ENCODE measurements at regions not wholly inside any gene's neighbourhood (a gene's known extent, or its start where the extent isn't known, plus 50 kb on each side); places are given as distances from the start of the nearest gene placed in this dataset.

GRCh38 chr7:67705850-67706249 lies 709.2 kb downstream of the TYW1 start:
- TF ChIP-seq CTCF (IDR thresholded peaks at IDR 0.05; ENCODE audit: control extremely low read depth, extremely low read depth, low read depth, missing control alignments), result no peak
- ChIA-PET POLR2A (no interaction called here), CTCF (interaction anchor here (1.0 kb wide), 1 partner anchor 10 kb away, joined by 3 read pairs; no protein-coding TSS in a partner anchor)
- no peak for DNase-seq (ENCODE audit: extremely low spot score)

- no peak for DNase-seq (ENCODE audit: extremely low spot score)
- no peak for TF ChIP-seq CTCF (IDR thresholded peaks at IDR 0.05; ENCODE audit: control extremely low read depth, extremely low read depth, low read depth, missing control alignments)
- ChIA-PET CTCF (no interaction called here), POLR2A (no interaction called here)
Observed at GRCh38 chr7:67711706-67712105, 715.1 kb downstream of the TYW1 start.

GRCh38 chr7:67713451-67714056 lies 716.9 kb downstream of the TYW1 start:
- CTCF ChIA-PET, result no interaction called here
- no peak for TF ChIP-seq CTCF (IDR thresholded peaks at IDR 0.05; ENCODE audit: control extremely low read depth, extremely low read depth, low read depth, missing control alignments)
- POLR2A ChIA-PET, result no interaction called here
- no peak for DNase-seq (ENCODE audit: extremely low spot score)

- CTCF ChIA-PET, result no interaction called here
- POLR2A ChIA-PET, result no interaction called here
- TF ChIP-seq CTCF (IDR thresholded peaks at IDR 0.05; ENCODE audit: control extremely low read depth, extremely low read depth, low read depth, missing control alignments), result no peak
- DNase-seq (ENCODE audit: extremely low spot score), result no peak
Observed at GRCh38 chr7:67716729-67717128, 720.1 kb downstream of the TYW1 start.

GRCh38 chr7:67723591-67723990 lies 727.0 kb downstream of the TYW1 start:
- ChIA-PET POLR2A (no interaction called here), CTCF (no interaction called here)
- no peak for DNase-seq (ENCODE audit: extremely low spot score)
- no peak for TF ChIP-seq CTCF (IDR thresholded peaks at IDR 0.05; ENCODE audit: control extremely low read depth, extremely low read depth, low read depth, missing control alignments)

- no peak for DNase-seq (ENCODE audit: extremely low spot score)
Observed at GRCh38 chr7:67724435-67724834, 727.8 kb downstream of the TYW1 start.

More at GRCh38 chr7:67724435-67724834, 727.8 kb downstream of the TYW1 start:
- CTCF ChIA-PET, result no interaction called here
- POLR2A ChIA-PET, result no interaction called here
- TF ChIP-seq CTCF (IDR thresholded peaks at IDR 0.05; ENCODE audit: control extremely low read depth, extremely low read depth, low read depth, missing control alignments), result no peak
